ENCODE measurements at regions not wholly inside any gene's neighbourhood (a gene's known extent, or its start where the extent isn't known, plus 50 kb on each side); places are given as distances from the start of the nearest gene placed in this dataset.
A peak's percentile ranks its signal among the peaks of the same experiment; 100 is the strongest.
"Not testable (repeated sequence)": the region's sequence is repeated elsewhere in the genome, so short reads cannot be mapped to it uniquely, and the experiment has no call there.

- no peak for DNase-seq
These were observed 1565.1 kb downstream of the SI start for GRCh38 chr3:163513149-163513657.

- DNase-seq: peak; percentile 88
These were observed 1570.1 kb downstream of the SI start for GRCh38 chr3:163508206-163508605.

- no peak for DNase-seq
These were observed 1573.3 kb downstream of the SI start for GRCh38 chr3:163504974-163505373.

GRCh38 chr3:163499736-163500219, 1578.5 kb downstream of the SI start:
- DNase-seq: not testable (repeated sequence)

- not testable (repeated sequence) for DNase-seq
These were observed 1579.2 kb downstream of the SI start for GRCh38 chr3:163498842-163499735.

- DNase-seq: no peak
These were observed 1586.6 kb downstream of the SI start for GRCh38 chr3:163491714-163492113.

- DNase-seq: peak; percentile 88
These were observed 1588.2 kb downstream of the SI start for GRCh38 chr3:163490119-163490518.

GRCh38 chr3:163482695-163483094, 1595.6 kb downstream of the SI start:
- no peak for DNase-seq

- DNase-seq: no peak
These were observed 1596.6 kb downstream of the SI start for GRCh38 chr3:163481738-163482137.

- peak; percentile 32 for DNase-seq
These were observed 1602.1 kb downstream of the SI start for GRCh38 chr3:163476179-163476578.

- no peak for DNase-seq
These were observed 1603.5 kb downstream of the SI start for GRCh38 chr3:163474766-163475165.

- no peak for DNase-seq
These were observed 1609.6 kb downstream of the SI start for GRCh38 chr3:163468531-163469335.

GRCh38 chr3:163462446-163462845, 1615.8 kb downstream of the SI start:
- DNase-seq: no peak

- no peak for DNase-seq
These were observed 1627.6 kb downstream of the SI start for GRCh38 chr3:163450698-163451097.

- DNase-seq: no peak
These were observed 1639.5 kb downstream of the SI start for GRCh38 chr3:163438760-163439159.

GRCh38 chr3:163422671-163423070, 1655.6 kb downstream of the SI start:
- DNase-seq: no peak

- no peak for DNase-seq
These were observed 1686.7 kb downstream of the SI start for GRCh38 chr3:163391407-163392181.

GRCh38 chr3:163384383-163384782, 1693.9 kb downstream of the SI start:
- DNase-seq: no peak

GRCh38 chr3:163382183-163382582, 1696.1 kb downstream of the SI start:
- no peak for DNase-seq

GRCh38 chr3:163368168-163368567, 1710.1 kb downstream of the SI start:
- no peak for DNase-seq

- DNase-seq: no peak
These were observed 1713.6 kb downstream of the SI start for GRCh38 chr3:163364717-163365116.

GRCh38 chr3:163362151-163362550, 1716.1 kb downstream of the SI start:
- DNase-seq: no peak

All from NCI-H524 treated with DMSO at 0.1 percent for 48 hours (cell line).